Loucy (cell line): ENCODE measurements at regions not wholly inside any gene's neighbourhood (a gene's known extent, or its start where the extent isn't known, plus 50 kb on each side); places are given as distances from the start of the nearest gene placed in this dataset.

Experiments
- H2AFZ ChIP-seq: fragments of 200-600 bp; sonication (generic); 2 replicates; pipeline ENCODE4 v1.6.0; 2016; ENCODE audit warnings: antibody characterized with exemption, mild to moderate bottlenecking, low read length, moderate library complexity
- H3F3A ChIP-seq: fragments of 200-600 bp; 2 replicates; pipeline ENCODE4 v1.6.0; 2016; ENCODE audit warnings: antibody characterized with exemption, low read depth, mild to moderate bottlenecking
- H3K27me3 ChIP-seq: fragments of 200-600 bp; sonication (generic); 2 replicates; pipeline ENCODE4 v1.6.1; 2014; ENCODE audit warnings: low read length, mild to moderate bottlenecking; ENCODE audit not compliant: insufficient read depth, poor library complexity, severe bottlenecking
- H3K36me3 ChIP-seq: fragments of 200-600 bp; sonication (generic); 2 replicates; pipeline ENCODE4 v1.6.1; 2016; ENCODE audit warnings: low read length; ENCODE audit not compliant: insufficient read depth
- H3K4me1 ChIP-seq: fragments of 200-600 bp; sonication (generic); 2 replicates; pipeline ENCODE4 v1.5.1; 2014; ENCODE audit warnings: low read length, mild to moderate bottlenecking; ENCODE audit not compliant: insufficient read depth, poor library complexity, severe bottlenecking
- H3K4me2 ChIP-seq: fragments of 200-600 bp; sonication (generic); 2 replicates; pipeline ENCODE4 v1.6.0; 2014; ENCODE audit warnings: antibody characterized with exemption, low read length, low read depth, mild to moderate bottlenecking; ENCODE audit not compliant: poor library complexity, severe bottlenecking
- H3K4me3 ChIP-seq: fragments of 200-600 bp; sonication (generic); 2 replicates; pipeline ENCODE4 v1.5.1; 2014; ENCODE audit warnings: low read length, mild to moderate bottlenecking, mixed read lengths; ENCODE audit not compliant: poor library complexity, severe bottlenecking
- H3K79me2 ChIP-seq: fragments of 200-600 bp; sonication (generic); 2 replicates; pipeline ENCODE4 v1.6.1; 2014; ENCODE audit warnings: low read length; ENCODE audit not compliant: insufficient read depth
- H3K9ac ChIP-seq: fragments of 200-600 bp; sonication (generic); 2 replicates; pipeline ENCODE4 v1.6.0; 2014; ENCODE audit warnings: mild to moderate bottlenecking, low read depth, low read length, moderate library complexity; ENCODE audit not compliant: poor library complexity, severe bottlenecking
- H3K9me2 ChIP-seq: fragments of 200-600 bp; sonication (generic); replicated peaks from 2 replicates; pipeline ENCODE4 v1.6.1; 2016; ENCODE audit warnings: low read depth, low read length, mixed read lengths
- H3K9me3 ChIP-seq: fragments of 200-600 bp; sonication (generic); 2 replicates; pipeline ENCODE4 v1.6.1; 2014; ENCODE audit warnings: mild to moderate bottlenecking, antibody characterized with exemption, low read length, low read depth; ENCODE audit not compliant: insufficient read depth
- H4K20me1 ChIP-seq: fragments of 200-600 bp; sonication (generic); 2 replicates; pipeline ENCODE4 v1.6.0; 2014; ENCODE audit warnings: antibody characterized with exemption, low read length, mild to moderate bottlenecking; ENCODE audit not compliant: insufficient read depth, poor library complexity, severe bottlenecking
- EZH2phosphoT487 ChIP-seq: fragments of 200-600 bp; IDR thresholded peaks from 2 replicates; pipeline ENCODE4 v1.6.1; 2018; ENCODE audit warnings: antibody characterized with exemption, mild to moderate bottlenecking, moderate library complexity, borderline replicate concordance
- TF ChIP-seq, protein P1 (sequence below): fragments of 200-600 bp; sonication (generic); conservative IDR thresholded peaks from 2 replicates; pipeline ENCODE4 v1.5.1; 2014; ENCODE audit warnings: mild to moderate bottlenecking, antibody characterized with exemption, low read length

DNA sequence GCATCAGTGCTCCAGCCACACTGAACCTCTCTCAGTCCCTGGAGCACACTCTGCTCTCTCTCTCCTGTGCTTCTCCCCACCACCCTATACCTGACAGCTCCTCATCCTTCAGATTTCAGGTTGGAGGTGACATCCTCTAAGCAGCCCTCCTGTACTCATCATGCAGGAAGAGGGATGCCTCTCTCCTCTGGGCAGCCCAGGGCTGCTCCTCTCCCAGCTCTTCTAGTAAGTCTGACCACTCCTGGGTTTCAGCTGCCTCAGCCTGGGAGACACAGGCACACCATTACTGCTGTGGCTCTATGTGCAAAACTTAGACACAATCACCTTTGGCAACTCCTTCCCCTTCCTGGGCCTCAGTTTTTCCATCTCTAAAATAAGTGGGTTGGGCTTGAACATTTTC is 232.4 kb upstream of the BRINP1 start:
- no peaks in the 10 kb centered on the region for H3K9me2 ChIP-seq
- no peak overlapping the region for H3K4me3 ChIP-seq
- H3K79me2 ChIP-seq = no peaks in the 10 kb centered on the region
- H3K27me3 ChIP-seq = no peaks in the 10 kb centered on the region
- no peaks in the 10 kb centered on the region for H4K20me1 ChIP-seq
- no peak overlapping the region for H3K4me2 ChIP-seq
- H3F3A ChIP-seq = no peaks in the 10 kb centered on the region
- TF ChIP-seq EZH2phosphoT487 = no peak
- TF ChIP-seq, protein P1, sequence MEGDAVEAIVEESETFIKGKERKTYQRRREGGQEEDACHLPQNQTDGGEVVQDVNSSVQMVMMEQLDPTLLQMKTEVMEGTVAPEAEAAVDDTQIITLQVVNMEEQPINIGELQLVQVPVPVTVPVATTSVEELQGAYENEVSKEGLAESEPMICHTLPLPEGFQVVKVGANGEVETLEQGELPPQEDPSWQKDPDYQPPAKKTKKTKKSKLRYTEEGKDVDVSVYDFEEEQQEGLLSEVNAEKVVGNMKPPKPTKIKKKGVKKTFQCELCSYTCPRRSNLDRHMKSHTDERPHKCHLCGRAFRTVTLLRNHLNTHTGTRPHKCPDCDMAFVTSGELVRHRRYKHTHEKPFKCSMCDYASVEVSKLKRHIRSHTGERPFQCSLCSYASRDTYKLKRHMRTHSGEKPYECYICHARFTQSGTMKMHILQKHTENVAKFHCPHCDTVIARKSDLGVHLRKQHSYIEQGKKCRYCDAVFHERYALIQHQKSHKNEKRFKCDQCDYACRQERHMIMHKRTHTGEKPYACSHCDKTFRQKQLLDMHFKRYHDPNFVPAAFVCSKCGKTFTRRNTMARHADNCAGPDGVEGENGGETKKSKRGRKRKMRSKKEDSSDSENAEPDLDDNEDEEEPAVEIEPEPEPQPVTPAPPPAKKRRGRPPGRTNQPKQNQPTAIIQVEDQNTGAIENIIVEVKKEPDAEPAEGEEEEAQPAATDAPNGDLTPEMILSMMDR = no peak
- H3K36me3 ChIP-seq = no peaks in the 10 kb centered on the region
- H2AFZ ChIP-seq = no peak overlapping the region
- H3K9me3 ChIP-seq = no peaks in the 10 kb centered on the region
- no peak overlapping the region for H3K9ac ChIP-seq
- no peaks in the 10 kb centered on the region for H3K4me1 ChIP-seq

DNA sequence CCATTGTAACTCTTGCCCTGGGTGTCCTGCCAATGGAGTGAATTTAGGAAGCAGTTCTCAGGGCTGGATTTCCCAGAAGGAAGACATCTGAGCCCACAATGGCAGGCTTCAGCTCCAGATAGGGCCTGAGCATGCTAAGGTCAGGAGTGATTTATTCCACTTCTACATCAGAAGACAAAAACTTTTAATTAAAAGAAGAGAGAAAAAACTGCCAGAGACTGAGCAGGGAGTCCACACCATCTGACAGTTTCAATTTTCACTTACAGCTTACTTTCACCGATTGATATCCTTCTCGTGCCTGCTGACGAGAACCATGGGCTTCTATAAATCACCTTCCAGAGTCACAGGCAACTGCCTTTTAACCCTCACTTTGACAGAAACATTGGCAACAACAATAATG is 228.3 kb upstream of the BRINP1 start:
- Histone ChIP-seq H3K27me3 (no peaks in the 10 kb centered on the region), H3K9me2 (no peaks in the 10 kb centered on the region), H3K36me3 (no peaks in the 10 kb centered on the region), H3K9me3 (no peaks in the 10 kb centered on the region; the same call in 1 of the 2 replicates), H2AFZ (no peak overlapping the region), H3K4me1 (no peaks in the 10 kb centered on the region), H3K4me3 (no peak overlapping the region), H3K4me2 (no peak overlapping the region), H3K79me2 (no peaks in the 10 kb centered on the region), H4K20me1 (no peaks in the 10 kb centered on the region), H3K9ac (no peak overlapping the region), H3F3A (no peaks in the 10 kb centered on the region)
- no peak for TF ChIP-seq EZH2phosphoT487

DNA sequence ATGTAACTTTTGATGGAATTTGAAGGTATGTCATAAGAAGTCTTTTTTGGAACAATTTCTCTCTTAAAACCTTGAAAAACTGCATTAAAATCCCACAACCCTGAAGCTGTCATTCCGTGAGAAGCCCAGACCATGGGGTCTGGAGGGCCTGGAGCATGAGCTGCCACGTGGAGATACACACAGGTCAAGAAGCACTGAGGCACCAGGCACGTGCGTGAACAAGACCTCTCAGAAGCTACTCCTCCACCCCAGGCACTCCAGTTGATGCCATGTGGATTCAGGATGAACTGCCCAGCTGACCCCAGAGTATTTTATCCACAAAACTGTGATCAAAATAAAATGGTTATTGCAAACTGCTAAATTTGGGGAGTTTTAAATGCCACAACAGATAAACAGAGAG is 227.5 kb upstream of the BRINP1 start:
- Histone ChIP-seq H3K27me3 (no peaks in the 10 kb centered on the region), H3K4me2 (no peak overlapping the region), H3K9me2 (no peaks in the 10 kb centered on the region), H3K9ac (no peak overlapping the region), H3K36me3 (no peaks in the 10 kb centered on the region), H3K4me3 (no peak overlapping the region), H3K79me2 (no peaks in the 10 kb centered on the region), H3K9me3 (no peaks in the 10 kb centered on the region; the same call in 1 of the 2 replicates), H3K4me1 (no peaks in the 10 kb centered on the region), H4K20me1 (no peaks in the 10 kb centered on the region), H3F3A (no peaks in the 10 kb centered on the region), H2AFZ (no peak overlapping the region)
- TF ChIP-seq, protein P1 = no peak
- TF ChIP-seq EZH2phosphoT487 = no peak
